HL-60 (cell line): ENCODE measurements at regions not wholly inside any gene's neighbourhood (a gene's known extent, or its start where the extent isn't known, plus 50 kb on each side); places are given as distances from the start of the nearest gene placed in this dataset.

Experiments used
- DNase-seq, 2 experiments: peaks; one replicate each; pipeline ENCODE4 v3.0.0-alpha.2; 2010 to 2020; ENCODE audit warnings: low read depth in 1 of 2, low spot score in 1 of 2
- H3K27ac ChIP-seq: fragments of 250-450 bp; sonication (Bioruptor Pico); replicated peaks from 2 replicates; pipeline ENCODE4 v1.5.1; 2020; ENCODE audit warnings: mild to moderate bottlenecking, moderate library complexity
- H3K27me3 ChIP-seq: fragments of 250-450 bp; sonication (Bioruptor Pico); 2 replicates; pipeline ENCODE4 v1.5.1; 2021; ENCODE audit warnings: mild to moderate bottlenecking, moderate library complexity; ENCODE audit not compliant: insufficient read depth, poor library complexity, severe bottlenecking
- H3K4me3 ChIP-seq: replicated peaks from 2 replicates; pipeline ENCODE4 v1.5.1; 2011; ENCODE audit warnings: mild to moderate bottlenecking, control low read depth, low read length; ENCODE audit not compliant: insufficient read depth
- GABPA ChIP-seq: IDR thresholded peaks from 2 replicates; pipeline ENCODE4 v1.6.1; 2012; ENCODE audit warnings: low read depth
- POLR2AphosphoS5 ChIP-seq: IDR thresholded peaks from 2 replicates; pipeline ENCODE4 v1.6.1; 2012; ENCODE audit warnings: low read depth
- SPI1 ChIP-seq: IDR thresholded peaks from 2 replicates; pipeline ENCODE4 v1.6.1; 2012; ENCODE audit warnings: low read depth, mild to moderate bottlenecking, borderline replicate concordance
- TF ChIP-seq, protein P1 (sequence below): IDR thresholded peaks from one replicate; pipeline ENCODE4 v1.5.1; 2011; ENCODE audit warnings: low read length, control low read depth, inconsistent platforms; ENCODE audit not compliant: insufficient read depth
- TF ChIP-seq, protein P2 (sequence below): IDR thresholded peaks from 2 replicates; pipeline ENCODE4 v1.6.1; 2012; ENCODE audit warnings: low read depth; ENCODE audit not compliant: insufficient replicate concordance

DNA sequence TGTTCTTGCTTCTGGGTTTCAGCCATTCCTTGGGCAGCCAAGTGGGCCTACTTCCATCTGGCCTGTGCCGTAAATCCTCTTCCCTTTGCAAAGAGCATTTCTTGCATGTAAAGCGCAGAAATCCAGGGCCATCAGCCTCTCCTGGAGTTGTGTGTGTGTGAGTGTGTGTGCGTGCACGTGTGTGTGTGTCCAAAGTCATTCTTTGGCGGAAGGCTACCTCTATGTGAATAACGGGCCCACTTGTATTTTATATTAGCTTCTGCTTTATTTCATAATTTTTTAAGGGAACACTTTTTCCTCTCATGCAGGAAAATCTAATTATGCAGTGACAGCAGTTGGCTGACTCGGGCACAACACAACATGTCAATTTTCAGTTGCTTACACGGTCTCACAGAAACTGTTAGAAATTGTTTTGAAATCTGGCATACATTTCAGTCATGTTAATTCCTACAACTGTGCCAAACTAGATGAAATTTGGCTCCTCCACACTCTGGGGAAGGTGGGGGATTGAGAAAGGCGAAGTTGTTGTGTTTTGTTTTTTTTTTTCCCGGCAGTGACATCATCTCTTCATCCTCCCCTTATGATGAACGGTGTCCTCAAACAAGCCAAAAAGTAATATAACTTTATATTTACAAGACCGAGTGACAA, 223.7 kb upstream of the TSHZ2 start:
- Histone ChIP-seq H3K4me3 (no peak overlapping the region), H3K27me3 (no peaks in the 10 kb centered on the region), H3K27ac (no peak overlapping the region)
- DNase-seq = no peak
- no peak for TF ChIP-seq GABPA
- no peak for TF ChIP-seq POLR2AphosphoS5
- TF ChIP-seq SPI1 = no peak
- TF ChIP-seq, protein P1, sequence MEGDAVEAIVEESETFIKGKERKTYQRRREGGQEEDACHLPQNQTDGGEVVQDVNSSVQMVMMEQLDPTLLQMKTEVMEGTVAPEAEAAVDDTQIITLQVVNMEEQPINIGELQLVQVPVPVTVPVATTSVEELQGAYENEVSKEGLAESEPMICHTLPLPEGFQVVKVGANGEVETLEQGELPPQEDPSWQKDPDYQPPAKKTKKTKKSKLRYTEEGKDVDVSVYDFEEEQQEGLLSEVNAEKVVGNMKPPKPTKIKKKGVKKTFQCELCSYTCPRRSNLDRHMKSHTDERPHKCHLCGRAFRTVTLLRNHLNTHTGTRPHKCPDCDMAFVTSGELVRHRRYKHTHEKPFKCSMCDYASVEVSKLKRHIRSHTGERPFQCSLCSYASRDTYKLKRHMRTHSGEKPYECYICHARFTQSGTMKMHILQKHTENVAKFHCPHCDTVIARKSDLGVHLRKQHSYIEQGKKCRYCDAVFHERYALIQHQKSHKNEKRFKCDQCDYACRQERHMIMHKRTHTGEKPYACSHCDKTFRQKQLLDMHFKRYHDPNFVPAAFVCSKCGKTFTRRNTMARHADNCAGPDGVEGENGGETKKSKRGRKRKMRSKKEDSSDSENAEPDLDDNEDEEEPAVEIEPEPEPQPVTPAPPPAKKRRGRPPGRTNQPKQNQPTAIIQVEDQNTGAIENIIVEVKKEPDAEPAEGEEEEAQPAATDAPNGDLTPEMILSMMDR = no peak
- TF ChIP-seq, protein P2, sequence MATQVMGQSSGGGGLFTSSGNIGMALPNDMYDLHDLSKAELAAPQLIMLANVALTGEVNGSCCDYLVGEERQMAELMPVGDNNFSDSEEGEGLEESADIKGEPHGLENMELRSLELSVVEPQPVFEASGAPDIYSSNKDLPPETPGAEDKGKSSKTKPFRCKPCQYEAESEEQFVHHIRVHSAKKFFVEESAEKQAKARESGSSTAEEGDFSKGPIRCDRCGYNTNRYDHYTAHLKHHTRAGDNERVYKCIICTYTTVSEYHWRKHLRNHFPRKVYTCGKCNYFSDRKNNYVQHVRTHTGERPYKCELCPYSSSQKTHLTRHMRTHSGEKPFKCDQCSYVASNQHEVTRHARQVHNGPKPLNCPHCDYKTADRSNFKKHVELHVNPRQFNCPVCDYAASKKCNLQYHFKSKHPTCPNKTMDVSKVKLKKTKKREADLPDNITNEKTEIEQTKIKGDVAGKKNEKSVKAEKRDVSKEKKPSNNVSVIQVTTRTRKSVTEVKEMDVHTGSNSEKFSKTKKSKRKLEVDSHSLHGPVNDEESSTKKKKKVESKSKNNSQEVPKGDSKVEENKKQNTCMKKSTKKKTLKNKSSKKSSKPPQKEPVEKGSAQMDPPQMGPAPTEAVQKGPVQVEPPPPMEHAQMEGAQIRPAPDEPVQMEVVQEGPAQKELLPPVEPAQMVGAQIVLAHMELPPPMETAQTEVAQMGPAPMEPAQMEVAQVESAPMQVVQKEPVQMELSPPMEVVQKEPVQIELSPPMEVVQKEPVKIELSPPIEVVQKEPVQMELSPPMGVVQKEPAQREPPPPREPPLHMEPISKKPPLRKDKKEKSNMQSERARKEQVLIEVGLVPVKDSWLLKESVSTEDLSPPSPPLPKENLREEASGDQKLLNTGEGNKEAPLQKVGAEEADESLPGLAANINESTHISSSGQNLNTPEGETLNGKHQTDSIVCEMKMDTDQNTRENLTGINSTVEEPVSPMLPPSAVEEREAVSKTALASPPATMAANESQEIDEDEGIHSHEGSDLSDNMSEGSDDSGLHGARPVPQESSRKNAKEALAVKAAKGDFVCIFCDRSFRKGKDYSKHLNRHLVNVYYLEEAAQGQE = no peak

DNA sequence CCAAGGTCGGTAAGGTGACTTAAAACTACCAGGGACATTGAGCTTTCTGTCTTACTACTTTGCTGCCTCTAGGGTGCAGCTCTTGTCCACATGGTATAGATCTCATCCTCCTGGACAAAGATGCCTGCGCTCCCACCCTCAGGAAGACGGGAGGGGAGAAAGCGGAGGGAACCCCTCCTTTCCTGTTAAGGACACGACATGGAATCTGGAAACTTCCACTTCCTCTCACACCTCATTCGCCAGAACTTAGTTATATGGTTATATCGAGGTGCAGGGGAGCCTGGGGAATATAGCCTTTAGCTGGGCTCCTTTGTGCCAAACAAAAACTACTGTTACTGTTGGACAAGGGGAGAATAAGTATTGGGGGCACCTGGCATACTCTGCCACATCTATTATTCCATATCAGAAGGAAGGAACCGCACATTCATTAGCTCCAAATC, 224.3 kb upstream of the TSHZ2 start:
- Histone ChIP-seq H3K27me3 (no peaks in the 10 kb centered on the region), H3K27ac (no peak overlapping the region), H3K4me3 (no peak overlapping the region)
- TF ChIP-seq SPI1 (no peak), POLR2AphosphoS5 (no peak), GABPA (no peak)
- TF ChIP-seq, protein P1 = no peak
- TF ChIP-seq, protein P2 = no peak
- no peak for DNase-seq

DNA sequence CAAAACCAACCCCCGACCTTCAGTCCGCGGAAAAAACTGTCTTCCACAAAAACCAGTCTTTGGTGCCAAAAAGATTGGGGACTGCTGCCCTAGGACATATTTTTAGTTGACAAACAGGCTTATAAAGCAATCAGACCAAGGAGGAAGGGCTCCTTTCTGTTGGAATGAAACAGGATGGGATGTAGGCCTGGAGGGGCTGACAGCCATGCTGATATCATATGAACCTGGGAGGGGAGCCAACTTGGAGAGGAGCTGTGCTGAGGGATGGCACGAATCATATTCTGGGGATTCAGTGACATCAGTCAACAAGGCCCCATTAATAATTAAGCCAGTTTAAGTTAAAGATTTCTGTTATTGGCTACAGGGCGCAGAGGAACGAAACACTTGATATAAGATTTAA, 225.4 kb upstream of the TSHZ2 start:
- Histone ChIP-seq H3K27me3 (no peaks in the 10 kb centered on the region), H3K4me3 (no peak overlapping the region), H3K27ac (no peak overlapping the region)
- TF ChIP-seq GABPA (no peak), SPI1 (no peak), POLR2AphosphoS5 (no peak)
- TF ChIP-seq, protein P2 = no peak
- TF ChIP-seq, protein P1 = no peak
- DNase-seq = no peak
